Limb (tissue), 2 donors: ENCODE measurements at regions not wholly inside any gene's neighbourhood (a gene's known extent, or its start where the extent isn't known, plus 50 kb on each side); places are given as distances from the start of the nearest gene placed in this dataset.
"Not testable (repeated sequence)": the region's sequence is repeated elsewhere in the genome, so short reads cannot be mapped to it uniquely, and the experiment has no call there.

Experiments
- DNase-seq, 2 donors: peaks; one replicate each; pipeline ENCODE4 v3.0.0-alpha.2; 2016; ENCODE audit errors: extremely low spot score in 2 of 2

- DNase-seq: no peak
These were observed 74.0 kb upstream of the LIPC start for GRCh38 chr15:58357529-58358476.

DNA sequence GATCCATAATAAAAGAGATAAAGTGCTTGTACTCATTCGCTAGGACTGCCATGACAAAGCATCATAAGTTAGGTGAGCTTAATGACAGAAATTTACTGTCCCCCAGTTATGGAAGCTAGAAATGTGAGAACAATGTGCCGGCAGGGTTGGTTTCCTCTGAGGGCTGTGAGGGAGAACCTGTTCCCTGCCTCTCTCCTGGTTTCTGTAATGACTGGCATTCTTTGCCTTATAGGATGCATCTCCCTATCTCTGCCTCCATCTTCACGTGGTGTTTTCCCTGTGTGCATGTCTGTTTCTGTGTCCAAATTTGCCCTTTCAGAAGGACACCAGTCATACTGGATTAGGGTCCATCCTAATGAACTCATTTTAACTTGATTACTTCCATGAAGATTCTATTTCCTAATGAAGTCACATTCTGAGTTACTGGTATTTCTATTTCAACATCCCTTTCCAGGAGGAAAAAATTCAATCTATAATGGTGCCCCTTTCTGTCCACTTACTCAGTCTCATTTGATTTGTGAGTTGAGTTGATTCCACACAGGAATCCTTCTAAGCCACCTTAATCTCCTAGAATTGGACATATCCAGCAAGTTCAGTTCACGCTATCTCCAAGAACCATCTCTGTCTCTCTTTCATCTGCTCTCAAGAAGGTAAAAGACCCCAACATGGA, 71.2 kb upstream of the LIPC start:
- no peak for DNase-seq

DNA sequence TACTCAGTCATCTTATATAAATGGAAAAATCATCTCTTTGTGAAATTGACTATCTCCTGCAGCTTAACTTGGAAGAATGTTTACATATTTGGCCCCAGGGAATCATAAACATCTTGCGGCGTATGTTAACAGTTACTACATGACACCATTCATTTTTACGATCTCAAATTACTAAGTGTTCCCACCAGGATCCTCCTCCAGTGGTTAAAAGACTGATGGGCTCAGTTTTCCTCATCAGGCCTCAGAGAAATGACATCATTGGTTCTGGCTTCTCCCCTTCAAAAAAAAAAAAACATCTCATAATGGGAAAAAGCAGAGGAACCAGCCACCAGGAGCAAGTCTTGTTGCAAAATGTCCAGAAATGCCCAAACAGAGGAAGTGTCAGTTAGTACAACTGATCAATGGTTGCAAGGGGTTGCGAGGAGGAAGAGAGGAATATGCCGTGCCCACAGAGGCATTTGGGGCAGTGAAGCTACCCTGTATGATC, 70.5 kb upstream of the LIPC start:
- peak in 1 of 2 donors; percentile 65 for DNase-seq

DNA sequence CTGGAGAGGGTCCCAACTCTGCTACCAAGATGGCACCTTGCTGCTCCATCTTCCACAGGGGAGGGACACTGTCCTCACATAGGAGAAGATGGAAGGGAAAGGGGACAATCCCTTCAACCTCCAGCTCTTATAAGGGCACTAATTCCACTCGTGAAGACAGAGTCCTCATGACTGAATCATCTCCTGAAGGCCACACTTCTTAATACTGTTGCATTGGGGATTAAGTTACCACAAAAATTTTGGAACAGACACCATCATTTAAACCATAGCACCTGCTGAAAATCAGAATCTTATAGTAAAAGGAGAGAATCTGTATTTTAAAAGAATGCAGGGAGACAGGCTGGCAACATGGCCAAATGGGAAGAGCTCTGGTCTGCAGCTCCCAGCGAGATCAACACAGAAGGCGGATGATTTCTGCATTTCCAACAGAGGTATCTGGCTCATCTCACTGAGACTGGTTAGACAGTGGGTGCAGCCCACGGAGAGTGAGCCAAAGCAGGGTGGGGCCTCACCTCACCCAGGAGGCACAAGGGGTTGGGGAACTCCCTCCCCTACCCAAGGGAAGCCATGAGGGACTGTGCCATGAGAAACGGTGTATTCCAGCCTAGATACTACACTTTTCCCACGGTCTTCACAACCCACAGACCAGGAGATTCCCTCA, 69.4 kb upstream of the LIPC start:
- DNase-seq: no peak

GRCh38 chr15:58363118-58363517, 68.7 kb upstream of the LIPC start:
- DNase-seq: not testable (repeated sequence)

GRCh38 chr15:58363673-58364072, 68.1 kb upstream of the LIPC start:
- DNase-seq: not testable (repeated sequence)

- not testable (repeated sequence) for DNase-seq
These were observed 66.7 kb upstream of the LIPC start for GRCh38 chr15:58365098-58365497.

GRCh38 chr15:58369261-58369701, 62.5 kb upstream of the LIPC start:
- no peak for DNase-seq

- DNase-seq: no peak
These were observed 61.8 kb upstream of the LIPC start for GRCh38 chr15:58369956-58370355.

GRCh38 chr15:58374147-58374546, 57.6 kb upstream of the LIPC start:
- no peak for DNase-seq

DNA sequence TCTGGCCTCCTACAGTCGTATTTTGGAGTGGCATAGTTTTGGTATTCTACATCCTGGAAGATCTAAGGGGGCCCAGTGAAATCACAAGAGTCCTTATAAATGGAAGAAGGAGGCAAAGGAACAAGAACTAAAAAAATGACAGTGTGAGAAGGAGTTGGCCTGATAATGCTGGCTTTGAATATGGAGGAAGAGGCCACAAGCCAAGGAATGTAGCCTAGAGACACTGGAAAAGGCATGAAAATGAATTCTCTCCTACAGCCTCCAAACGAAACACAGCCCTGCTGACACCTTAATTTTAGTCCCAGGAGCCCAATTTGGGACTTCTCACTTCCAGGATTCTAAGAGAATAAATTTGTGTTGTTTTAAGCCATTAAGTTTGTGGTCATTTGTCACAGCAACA, 54.6 kb upstream of the LIPC start:
- no peak for DNase-seq

DNA sequence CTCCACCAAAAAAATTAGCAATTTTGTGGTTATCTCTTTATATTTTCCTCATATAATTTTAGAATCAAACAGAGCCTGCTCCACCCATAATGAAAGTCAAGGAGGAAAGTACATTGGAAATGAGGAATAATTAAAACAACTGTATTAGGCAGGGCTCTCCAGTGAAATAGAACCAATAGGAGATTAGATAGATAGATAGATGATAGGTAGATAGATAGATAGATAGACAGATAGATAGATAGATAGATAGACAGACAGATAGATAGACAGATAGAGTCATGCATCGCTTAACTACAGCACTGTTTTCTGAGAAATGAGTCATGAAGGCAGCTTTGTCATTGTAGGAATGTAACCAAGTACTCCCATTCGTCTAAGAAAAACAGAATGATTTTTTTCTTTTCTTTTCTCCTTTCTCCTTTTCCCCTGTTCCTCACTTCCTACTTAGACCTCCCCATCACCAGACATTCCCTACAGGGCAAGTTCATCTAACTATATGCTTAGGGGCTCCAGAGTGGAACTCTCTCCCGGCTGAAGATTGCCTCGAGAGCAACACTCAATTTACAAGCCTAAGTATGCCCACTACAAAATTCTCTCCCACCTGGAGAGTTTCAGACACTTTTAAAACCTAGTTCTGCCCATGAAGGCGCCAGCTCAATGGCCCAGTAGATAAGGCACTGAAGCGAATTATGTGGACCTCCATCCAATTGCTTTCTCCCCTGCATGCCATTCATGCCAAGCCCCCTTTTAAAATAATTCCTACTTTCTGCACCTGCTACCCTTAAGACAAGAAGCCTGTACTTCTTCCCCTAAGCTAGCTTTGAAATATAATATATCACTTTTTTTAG, 53.3 kb upstream of the LIPC start:
- no peak for DNase-seq

DNA sequence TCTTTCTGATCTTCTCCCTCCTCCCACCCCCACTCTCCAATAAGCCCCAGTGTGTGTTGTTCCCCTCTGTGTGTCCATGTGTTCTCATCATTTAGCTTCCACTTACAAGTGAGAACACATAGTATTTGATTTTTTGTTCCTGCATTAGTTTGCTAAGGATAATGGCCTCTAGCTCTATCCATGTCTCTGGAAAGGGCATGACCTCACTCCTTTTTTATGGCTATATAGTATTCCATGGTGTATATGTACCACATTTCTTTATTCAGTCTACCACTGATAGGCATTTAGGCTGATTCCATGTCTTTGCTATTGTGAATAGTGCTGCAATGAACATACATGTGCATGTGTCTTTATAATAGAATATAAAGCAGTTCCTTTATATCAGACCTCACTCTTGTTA, 52.3 kb upstream of the LIPC start:
- DNase-seq: not testable (repeated sequence)

DNA sequence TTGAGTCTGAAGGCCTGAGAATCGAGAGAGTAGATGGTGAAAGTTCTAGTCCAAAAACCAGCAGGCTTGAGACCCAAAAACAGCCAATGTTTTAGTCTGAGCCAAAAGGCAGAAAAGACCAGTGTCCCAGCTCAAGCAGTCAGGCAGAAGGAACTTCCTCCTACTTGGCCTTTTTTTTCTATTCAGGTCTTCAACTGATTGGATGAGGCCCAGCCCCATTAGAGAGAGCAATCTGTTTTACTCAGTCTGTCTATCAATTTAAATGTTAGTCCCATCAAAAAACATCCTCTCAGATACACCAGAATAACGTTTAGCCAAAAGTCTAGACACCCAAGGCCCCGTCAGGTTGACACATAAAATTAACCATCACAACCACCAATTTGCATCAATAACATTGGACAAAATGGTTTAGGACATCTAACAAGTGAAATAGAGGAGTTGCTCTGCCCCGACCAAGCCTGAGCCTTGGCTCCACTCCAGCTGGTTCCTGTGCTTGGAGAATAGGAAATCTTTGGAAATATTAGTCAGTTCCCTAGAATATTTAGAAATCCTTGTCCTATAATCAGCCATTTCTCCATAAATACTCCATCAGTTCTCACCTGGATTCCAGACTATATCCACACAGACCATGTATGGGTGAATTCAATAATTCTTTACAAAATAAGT, 51.4 kb upstream of the LIPC start:
- DNase-seq: no peak

DNA sequence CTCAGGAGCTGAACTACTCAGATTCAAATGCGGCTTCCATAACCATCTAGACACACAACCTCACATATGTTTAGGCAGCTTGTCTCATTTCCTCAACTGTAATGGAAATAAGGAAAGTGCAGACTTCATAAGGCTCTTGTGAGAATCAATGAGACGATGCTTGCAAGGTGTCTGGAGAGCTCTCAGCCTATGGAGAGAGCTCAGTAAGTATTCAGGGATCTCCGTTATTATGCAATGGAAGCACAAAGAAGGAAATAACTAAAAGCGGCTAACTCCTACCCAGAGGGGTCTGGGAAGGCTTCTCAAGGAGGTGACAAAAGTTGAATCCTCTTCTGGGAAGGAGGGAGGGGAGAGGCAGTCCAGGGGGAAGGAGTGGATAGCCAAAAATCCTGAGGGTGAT, 50.1 kb upstream of the LIPC start:
- DNase-seq: no peak
